Embryonic facial prominence (tissue), 1 donor: ENCODE measurements at regions not wholly inside any gene's neighbourhood (a gene's known extent, or its start where the extent isn't known, plus 50 kb on each side); places are given as distances from the start of the nearest gene placed in this dataset.
"Not testable (repeated sequence)": the region's sequence is repeated elsewhere in the genome, so short reads cannot be mapped to it uniquely, and the experiment has no call there.

ENCODE experiments used
- DNase-seq: peaks from one replicate; pipeline ENCODE4 v3.0.0-alpha.2; 2016; ENCODE audit errors: extremely low spot score

GRCh38 chr3:170651260-170651845 is 65.5 kb upstream of the SLC7A14 start:
- no peak for DNase-seq

- DNase-seq = not testable (repeated sequence)
These were observed 64.7 kb upstream of the SLC7A14 start for GRCh38 chr3:170650557-170650956.

DNA sequence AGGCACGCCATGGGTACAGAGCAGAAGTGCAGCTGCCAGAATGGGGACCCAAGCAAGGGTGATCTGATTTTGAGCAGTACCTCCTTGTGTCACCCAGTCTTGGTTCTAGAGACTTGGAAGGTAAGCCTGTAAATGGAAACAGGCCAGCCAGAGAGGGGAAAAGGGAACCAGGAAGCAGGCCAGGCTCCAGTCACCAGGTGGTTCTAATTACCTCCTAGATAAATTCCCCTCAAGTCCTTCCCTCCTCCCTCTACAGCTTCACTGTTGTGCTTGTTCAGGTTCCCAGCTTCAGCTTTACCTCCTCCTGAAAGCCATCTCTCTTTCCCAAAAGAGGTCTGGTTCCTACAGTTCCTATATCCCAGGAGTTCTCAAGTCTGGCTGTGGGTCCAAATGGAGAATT is 58.8 kb upstream of the SLC7A14 start:
- DNase-seq = no peak

- no peak for DNase-seq
These were observed 58.0 kb upstream of the SLC7A14 start for GRCh38 chr3:170643831-170644230.

DNA sequence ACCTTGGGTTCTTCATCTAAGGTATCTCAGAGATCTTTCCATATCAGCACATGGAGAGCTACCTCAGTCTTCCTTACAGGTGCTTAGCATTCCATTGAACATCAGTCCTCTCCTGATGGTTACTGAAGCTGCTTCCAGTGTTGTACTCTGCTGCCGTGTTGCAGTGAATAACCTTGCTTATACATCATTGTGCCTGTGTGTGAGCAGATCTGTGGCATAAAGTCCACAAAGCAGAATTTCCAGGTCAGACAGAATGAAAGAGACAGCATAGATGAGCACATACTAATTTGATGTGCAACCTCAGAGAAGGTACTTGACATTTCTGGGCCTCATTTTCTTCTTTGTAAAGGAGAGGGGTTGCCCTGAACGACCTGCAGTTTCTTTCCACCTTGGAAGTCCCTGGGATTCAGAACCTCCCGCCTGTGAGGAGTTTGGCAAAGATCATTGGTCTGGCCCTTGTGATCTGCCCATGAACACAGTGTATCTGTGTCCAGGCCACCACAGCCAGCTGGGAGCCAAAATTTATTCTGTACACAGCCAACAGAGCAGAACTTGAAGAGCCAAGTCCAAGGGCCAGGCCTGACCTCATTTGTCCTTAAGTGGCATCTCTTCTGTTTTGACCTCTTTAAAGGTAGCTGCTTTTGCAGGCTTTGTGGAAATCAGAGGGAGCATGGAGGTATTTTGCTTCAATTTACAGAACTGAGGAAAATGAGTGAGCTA is 57.2 kb upstream of the SLC7A14 start:
- no peak for DNase-seq

DNA sequence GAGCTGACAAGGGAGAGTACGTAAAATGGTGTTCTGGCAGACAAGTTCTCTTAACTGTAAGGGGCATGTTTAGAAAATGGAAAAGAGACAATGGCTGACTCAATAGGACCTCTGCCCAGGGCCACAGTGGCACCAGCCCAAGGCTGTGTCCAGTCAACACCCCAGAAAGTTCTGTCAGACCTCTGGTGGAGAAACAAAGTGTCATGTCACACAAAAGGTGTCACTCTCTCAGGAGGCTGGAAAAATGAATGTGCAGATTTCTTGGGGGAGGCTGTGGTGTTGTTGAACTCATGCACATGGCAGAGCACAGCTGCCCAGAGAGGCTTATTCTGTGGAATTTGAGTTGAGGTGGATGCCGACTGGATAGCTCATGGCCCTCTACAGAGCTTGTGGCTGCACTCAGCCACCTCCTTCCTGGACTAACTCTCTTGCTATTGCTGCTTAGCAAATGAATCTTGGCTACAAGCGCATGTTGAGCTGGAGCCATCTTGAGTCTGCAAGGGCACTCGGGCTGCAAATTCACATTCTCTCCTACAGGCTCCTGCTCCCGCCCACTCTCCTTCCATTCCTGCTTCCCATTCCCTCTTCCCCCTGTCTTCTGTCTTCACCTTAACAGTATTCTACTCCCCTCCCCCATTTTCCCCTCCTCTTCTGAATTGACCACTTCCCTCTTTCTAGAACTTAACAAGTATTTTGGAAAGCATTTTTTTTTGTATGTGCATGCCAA is 55.8 kb upstream of the SLC7A14 start:
- no peak for DNase-seq

GRCh38 chr3:170640737-170641171 is 54.9 kb upstream of the SLC7A14 start:
- DNase-seq = no peak

DNA sequence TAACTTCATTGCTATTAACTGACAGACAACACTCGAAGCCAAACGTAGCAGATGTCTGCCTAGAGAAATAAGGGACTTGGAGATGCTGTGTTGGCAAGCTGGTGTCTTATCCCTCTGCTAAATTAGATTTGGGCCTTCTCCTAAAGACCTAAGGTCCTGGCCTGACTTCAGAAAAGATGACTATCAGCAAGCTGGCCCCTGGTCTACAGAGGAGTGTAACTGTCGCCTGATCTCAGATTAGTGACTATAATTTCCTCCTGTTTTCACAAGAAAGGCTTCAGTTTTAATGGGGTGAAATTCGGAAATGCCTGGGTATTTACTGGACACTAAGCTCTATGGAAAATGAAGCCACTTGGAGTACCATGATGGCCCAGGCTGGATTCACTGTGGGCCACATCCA is 53.1 kb upstream of the SLC7A14 start:
- no peak for DNase-seq

DNA sequence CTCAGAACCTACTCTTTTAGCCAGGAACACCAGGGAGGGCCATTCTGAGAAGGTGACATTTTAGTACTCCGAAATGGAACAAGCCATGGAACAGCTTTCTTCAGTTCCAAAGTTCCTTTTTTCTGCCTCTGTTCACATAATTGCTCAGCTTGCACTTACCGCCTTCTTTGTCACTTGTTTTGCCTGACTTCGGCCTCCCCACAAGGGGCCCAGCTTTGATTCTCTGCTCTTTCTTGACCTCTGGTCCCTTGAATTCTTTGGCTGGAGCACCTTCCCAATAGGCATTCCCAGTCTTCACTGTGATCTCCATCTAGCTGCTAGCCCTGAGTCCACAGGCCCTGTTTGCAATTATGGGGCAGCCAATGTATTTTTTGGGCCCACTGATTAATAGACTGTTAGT is 51.4 kb upstream of the SLC7A14 start:
- no peak for DNase-seq

DNA sequence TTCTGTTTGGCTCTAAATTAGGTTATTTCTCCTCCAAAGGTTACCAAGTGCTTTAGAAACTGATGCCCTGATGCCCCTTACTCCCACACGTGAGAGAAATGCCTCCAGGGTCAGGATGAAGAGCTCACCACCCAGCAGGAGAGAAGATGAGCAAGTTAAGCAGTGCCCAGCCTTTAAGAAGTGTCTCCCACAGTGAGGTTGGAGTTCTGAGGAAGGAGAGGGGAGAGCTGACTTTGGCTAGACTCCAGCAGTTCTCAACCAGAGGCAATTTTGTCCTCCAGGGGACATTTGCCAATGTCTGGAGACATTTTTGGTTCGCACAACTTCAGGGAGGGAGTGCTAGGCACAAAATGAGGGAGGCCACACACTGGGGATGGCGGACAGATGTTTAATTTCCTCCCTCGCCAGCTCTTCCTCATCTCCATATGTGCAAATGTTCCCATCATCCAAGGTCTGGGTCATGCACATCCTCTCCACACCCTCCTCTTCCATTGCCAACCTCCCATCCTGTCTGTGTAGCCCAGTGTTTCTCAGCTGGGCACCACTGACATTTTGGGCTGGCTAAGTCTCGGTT is 50.6 kb upstream of the SLC7A14 start:
- DNase-seq = no peak
